ENCODE measurements at regions not wholly inside any gene's neighbourhood (a gene's known extent, or its start where the extent isn't known, plus 50 kb on each side); places are given as distances from the start of the nearest gene placed in this dataset.
"Not testable (repeated sequence)": the region's sequence is repeated elsewhere in the genome, so short reads cannot be mapped to it uniquely, and the experiment has no call there.

DNA sequence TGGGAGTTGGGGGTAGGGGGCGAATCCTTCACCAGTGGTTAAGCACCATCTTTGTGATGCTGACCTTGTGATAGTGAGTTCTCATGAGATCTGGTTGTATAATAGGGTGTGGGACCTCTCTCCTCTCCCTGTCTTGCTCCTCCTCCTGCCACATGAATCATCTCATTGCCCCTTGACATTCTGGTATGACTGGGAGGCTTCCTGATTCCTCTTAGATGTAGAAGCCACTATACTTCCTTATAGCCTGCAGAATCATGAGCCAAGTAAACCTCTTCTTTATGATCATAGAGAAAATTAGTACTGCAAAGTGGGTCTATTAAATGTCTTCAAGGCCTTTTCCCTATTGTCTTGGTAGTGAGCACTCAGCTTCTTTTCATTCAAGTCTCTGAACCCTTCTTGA lies 813.3 kb downstream of the FOXD4L6 start:
- H3K36me3 ChIP-seq (ENCODE audit: insufficient read depth, low read length); intact Hi-C loops (cut with DNase I, micrococcal nuclease); H3K4me1 ChIP-seq (ENCODE audit: insufficient read depth, low read length); DNase-seq; ATAC-seq (ENCODE audit: poor library complexity); H3K27me3 ChIP-seq (ENCODE audit: control insufficient read depth in 1 of 2, insufficient read depth in 2 of 2, low read length in 2 of 2); H3K4me3 Mint-ChIP-seq; H3K9me3 ChIP-seq (ENCODE audit: control insufficient read depth in 1 of 2, insufficient read depth in 1 of 2, low read length in 2 of 2); H3K27ac ChIP-seq (ENCODE audit: low read depth in 1 of 2, low read length in 2 of 2); POLR2A ChIA-PET; H3K27ac Mint-ChIP-seq; H3K27me3 Mint-ChIP-seq; H3K9me3 Mint-ChIP-seq; H3K36me3 Mint-ChIP-seq (ENCODE audit: low read depth); CTCF ChIA-PET; H3K4me3 ChIP-seq (ENCODE audit: low read length); H3K4me1 Mint-ChIP-seq (ENCODE audit: low read depth): not testable (repeated sequence)

DNA sequence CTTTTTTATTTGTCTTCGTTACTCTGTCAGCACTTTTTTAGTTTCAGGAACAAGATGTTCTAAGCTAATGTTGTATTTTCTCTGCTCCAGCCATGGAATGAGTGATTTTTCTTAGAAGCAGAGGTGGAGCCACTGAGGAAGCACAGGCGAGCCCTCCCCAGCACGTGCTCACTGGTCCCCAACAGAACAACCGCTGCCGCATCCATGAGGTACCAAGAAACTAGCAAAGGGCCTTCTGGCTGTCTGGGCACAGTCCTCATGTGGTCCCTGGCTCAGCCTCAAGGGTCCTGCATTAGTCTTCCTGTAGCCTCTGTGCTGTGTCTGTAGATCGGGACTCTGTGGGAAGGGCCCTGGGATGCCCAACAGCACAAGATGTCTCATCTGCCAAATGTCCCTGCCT lies 838.5 kb downstream of the FOXD4L6 start:
- intact Hi-C loops (cut with DNase I, micrococcal nuclease); CTCF ChIA-PET: not testable (repeated sequence)

More for the DNA sequence above, 838.5 kb downstream of the FOXD4L6 start:
- H3K27ac ChIP-seq (ENCODE audit: low read depth in 1 of 2, low read length in 2 of 2); H3K36me3 Mint-ChIP-seq (ENCODE audit: low read depth); H3K27me3 ChIP-seq (ENCODE audit: control insufficient read depth in 1 of 2, insufficient read depth in 2 of 2, low read length in 2 of 2); H3K27ac Mint-ChIP-seq; H3K4me3 Mint-ChIP-seq; POLR2A ChIA-PET; H3K9me3 ChIP-seq (ENCODE audit: control insufficient read depth in 1 of 2, insufficient read depth in 1 of 2, low read length in 2 of 2); H3K4me3 ChIP-seq (ENCODE audit: low read length); H3K4me1 Mint-ChIP-seq (ENCODE audit: low read depth); H3K36me3 ChIP-seq (ENCODE audit: insufficient read depth, low read length); ATAC-seq (ENCODE audit: poor library complexity); H3K9me3 Mint-ChIP-seq; H3K4me1 ChIP-seq (ENCODE audit: insufficient read depth, low read length); H3K27me3 Mint-ChIP-seq: not testable (repeated sequence)
- DNase-seq = peak in 1 of 14 experiments; percentile 11

Data from CD4-positive, alpha-beta T cell (primary cell).